GM19035 (cell line): ENCODE measurements at regions not wholly inside any gene's neighbourhood (a gene's known extent, or its start where the extent isn't known, plus 50 kb on each side); places are given as distances from the start of the nearest gene placed in this dataset.
"Not testable (repeated sequence)": the region's sequence is repeated elsewhere in the genome, so short reads cannot be mapped to it uniquely, and the experiment has no call there.

ENCODE experiments used
- ATAC-seq: cut with Tn5 transposase; IDR thresholded peaks from one replicate; pipeline ENCODE4 v1.9.1; 2021; ENCODE audit not compliant: unreplicated experiment

- ATAC-seq = not testable (repeated sequence)
Measured at GRCh38 chr2:87631402-87631801, 116.5 kb upstream of the PLGLB2 start.

- not testable (repeated sequence) for ATAC-seq
Measured at GRCh38 chr2:87633287-87633963, 114.5 kb upstream of the PLGLB2 start.

GRCh38 chr2:87634106-87634505, 113.8 kb upstream of the PLGLB2 start:
- not testable (repeated sequence) for ATAC-seq

DNA sequence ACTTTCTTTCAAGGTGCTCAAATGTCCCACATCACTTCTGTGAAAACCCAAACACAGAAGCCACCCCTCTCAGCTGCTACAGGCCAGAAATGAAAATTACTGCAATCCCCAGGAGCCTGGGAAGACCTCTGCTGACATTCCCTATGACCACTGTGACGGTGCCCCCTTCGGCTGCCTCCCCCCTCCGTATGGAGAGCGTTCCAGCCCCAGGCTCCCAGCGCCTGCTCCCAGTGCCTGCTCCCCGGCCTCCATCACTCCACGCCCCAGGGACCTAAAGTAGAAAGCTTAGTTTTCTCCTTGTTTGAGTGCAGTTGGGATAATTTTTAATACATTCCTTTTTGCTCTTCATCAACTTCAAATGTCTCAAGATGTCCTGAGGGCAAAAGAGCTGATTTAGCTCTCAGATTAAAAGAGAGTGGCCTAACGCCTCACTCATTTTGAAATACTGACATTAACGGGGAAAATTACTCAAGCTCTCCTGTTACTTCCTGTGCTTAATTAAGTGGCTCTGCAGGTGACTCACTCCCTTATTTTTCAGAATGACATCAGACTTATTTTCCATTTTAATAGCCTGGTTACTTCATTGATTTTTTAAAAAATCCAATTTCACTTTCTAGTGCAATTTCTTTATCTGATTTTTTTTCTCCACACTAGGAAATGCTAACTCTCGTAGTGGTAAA, 112.8 kb upstream of the PLGLB2 start:
- not testable (repeated sequence) for ATAC-seq

GRCh38 chr2:87636246-87636645, 111.6 kb upstream of the PLGLB2 start:
- ATAC-seq = not testable (repeated sequence)

DNA sequence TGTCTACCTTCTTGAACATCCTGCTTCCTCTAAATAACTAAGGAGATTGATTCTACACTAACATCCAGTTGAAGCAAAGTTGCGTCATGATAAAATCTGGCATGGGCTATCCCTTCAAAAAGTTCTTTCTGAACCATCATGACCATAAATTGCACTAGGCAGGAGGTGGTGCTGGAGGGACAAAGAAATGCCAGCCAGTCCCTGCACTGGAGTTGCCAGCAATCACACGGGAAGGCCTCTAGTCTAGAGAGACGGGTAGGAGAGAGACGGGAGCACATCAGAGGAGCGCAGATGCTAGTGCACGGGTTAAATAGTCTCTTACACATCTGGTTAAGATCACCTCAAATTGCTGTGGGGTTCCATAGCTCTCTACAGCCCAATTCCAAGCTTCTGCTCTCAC, 111.2 kb upstream of the PLGLB2 start:
- ATAC-seq = not testable (repeated sequence)

GRCh38 chr2:87637249-87637990, 110.5 kb upstream of the PLGLB2 start:
- ATAC-seq = not testable (repeated sequence)

- not testable (repeated sequence) for ATAC-seq
Measured at GRCh38 chr2:87638114-87638807, 109.6 kb upstream of the PLGLB2 start.

DNA sequence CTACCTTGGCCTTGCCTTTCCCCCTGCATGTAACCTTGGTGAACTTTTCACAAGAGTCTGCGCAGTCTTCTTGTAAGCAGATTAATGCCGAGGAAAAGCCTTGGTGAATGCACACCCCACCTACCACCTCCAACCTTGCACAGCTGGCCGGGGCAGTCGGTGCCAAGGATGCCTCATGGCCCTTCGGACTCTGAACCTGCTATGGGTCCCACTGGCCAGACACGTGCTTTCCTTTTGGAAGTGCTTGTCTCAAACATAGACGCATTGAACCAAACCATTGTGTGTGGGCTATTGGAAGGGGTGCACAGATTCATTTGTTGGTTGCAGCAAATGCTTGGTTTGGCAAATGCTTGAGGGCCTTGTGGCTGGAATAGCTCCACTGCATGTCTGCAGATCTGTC, 109.0 kb upstream of the PLGLB2 start:
- not testable (repeated sequence) for ATAC-seq

DNA sequence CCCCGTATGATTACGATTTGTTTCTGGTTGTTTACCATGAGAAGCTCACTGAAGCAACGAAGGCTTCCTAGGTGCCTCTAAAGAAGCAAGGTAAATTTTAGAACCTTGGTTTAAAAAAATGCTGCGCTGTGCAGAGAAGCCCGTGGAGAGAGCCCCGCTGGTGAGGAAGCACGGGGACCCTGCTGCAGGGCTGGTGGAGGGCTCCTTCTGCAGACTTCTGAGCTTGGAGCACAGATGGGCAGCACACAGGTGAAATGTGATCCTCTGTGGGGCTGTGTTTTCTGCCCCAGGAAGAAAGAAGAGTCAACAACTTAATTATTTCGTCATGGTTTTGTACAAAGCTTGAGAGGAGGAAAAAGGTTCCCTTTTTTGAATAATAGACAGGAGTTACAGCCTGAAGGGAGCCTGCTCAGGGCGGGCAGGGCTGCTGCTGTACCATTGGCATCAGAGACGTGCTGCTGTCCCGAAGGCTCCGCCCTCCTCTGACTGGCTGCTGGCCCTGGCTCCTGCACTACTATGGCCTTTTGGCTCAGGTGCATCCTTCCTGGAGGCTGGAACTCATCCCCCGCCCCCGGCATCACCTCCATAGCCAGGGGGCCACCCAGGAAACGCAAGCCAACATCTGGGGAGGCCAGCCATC, 108.0 kb upstream of the PLGLB2 start:
- ATAC-seq = not testable (repeated sequence)

- not testable (repeated sequence) for ATAC-seq
Measured at GRCh38 chr2:87640961-87641563, 106.8 kb upstream of the PLGLB2 start.

- ATAC-seq = not testable (repeated sequence)
Measured at GRCh38 chr2:87643165-87643564, 104.7 kb upstream of the PLGLB2 start.

DNA sequence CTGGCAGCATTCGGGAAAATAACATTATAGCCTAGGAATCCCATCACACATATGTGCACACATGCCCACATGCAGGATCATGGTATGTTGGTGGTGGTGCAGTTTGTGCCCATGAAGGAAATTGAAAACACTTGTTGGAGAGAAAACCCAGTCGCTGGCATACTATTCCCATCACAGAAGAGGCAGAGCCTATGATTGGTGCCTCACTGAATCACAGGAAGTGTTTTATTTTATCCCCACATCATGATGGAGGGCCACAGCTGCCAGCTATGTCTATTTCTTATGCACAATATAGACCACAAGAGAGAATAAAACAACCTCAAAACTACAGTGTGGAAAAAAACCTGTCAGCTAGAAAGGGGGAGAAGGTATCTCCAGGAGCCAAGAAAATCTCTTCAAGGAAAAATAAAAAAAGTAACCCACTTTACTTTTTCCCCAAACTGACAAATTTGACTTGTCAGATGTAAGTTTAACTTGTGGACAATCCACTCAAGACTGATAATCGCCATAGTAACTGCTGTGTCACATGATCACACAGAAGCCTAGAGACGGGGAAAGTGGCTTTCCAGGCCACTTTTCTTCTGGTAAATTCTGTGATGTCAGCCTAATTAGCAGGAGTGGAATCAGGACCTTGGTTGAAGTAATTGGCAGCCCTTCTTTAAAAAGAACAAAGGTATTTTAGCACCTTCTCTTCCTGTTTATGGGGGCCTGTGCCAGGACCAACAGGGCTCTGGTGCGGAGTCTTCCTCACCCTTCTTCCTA, 100.0 kb upstream of the PLGLB2 start:
- ATAC-seq = not testable (repeated sequence)

- not testable (repeated sequence) for ATAC-seq
Measured at GRCh38 chr2:87648815-87649214, 99.1 kb upstream of the PLGLB2 start.

DNA sequence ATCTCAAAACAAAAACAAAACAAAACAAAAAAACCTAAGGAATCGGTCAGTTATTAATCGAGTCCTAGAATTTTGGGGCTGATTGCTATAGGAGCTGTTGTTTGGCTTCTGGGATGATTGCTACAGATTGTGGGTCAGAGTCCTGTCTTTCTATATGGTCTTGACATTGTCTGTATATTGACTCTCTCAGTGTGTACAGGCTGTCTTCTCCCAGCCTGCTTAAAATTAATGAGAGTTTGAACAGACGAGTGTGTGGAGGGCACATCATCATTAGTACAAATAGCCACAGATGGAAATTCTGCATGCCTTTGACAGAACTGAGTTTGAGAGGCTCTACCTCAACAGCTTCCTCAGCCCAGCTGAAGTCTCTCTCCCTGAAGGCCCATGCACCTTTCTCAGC, 98.0 kb upstream of the PLGLB2 start:
- ATAC-seq = not testable (repeated sequence)

DNA sequence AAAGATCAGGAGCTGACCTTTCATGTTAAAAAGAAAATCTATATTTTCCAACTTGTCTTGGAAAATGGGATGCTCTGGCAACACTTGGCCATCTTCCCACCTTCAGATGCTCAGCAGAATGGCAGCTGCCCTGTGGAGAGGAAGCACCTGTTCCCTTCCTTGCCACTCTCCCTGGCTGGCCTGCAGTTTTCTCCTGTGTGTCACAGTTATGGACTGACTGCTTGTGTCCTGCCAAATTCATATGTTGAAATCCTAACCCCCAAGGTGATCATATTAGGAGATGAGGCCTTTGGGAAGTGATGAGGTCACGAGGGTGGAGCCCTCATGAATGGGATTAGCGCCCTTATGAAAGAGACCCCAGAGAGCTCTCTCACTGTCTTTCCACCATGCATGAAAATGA, 97.0 kb upstream of the PLGLB2 start:
- not testable (repeated sequence) for ATAC-seq

GRCh38 chr2:87651589-87651988, 96.3 kb upstream of the PLGLB2 start:
- ATAC-seq = not testable (repeated sequence)

GRCh38 chr2:87653373-87653772, 94.5 kb upstream of the PLGLB2 start:
- not testable (repeated sequence) for ATAC-seq

DNA sequence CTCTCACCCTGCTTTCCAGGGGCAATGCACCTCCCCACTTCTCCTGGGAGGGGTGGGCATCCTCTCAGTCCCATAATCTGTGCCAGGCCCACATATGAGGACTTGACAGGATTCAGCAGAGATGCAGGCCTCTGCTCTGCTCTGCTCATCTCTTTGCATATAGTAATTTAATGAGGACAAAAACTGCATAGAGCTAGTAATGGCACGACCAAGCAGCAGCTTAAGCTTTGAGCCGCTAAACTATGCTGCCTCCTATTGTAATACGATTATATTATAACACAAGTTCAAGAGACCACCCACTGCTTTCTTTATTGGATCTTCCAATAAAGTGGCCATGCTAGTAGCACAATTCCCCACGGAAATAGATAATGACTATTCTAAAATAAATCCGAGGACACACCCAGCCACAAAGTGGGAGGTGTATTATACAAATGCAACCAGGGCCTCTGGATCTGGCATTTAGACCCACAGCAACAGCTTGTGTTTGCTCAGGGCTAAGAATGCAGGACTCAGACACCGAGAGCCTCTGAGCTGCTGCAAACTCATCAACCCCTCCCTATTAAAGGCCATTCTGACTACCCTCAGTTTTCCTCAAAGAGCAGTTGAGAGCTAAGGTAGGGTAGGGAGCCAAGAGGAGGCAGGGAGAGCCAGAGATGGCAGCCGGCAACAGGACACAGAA, 93.6 kb upstream of the PLGLB2 start:
- not testable (repeated sequence) for ATAC-seq
